Neural cell (in vitro differentiated cells): ENCODE measurements at regions not wholly inside any gene's neighbourhood (a gene's known extent, or its start where the extent isn't known, plus 50 kb on each side); places are given as distances from the start of the nearest gene placed in this dataset.

Experiments
- H2AFZ ChIP-seq: fragments of 200-600, 300-800 bp; sonication (generic), shearing (Covaris generic); 2 replicates; pipeline ENCODE4 v1.6.0; 2014; ENCODE audit warnings: low read depth, mild to moderate bottlenecking, antibody characterized with exemption, low read length, moderate library complexity
- H3F3A ChIP-seq: fragments of 200-600 bp; shearing (Covaris generic); 2 replicates; pipeline ENCODE4 v1.6.1; 2016; ENCODE audit warnings: mild to moderate bottlenecking, moderate library complexity, mixed read lengths, antibody characterized with exemption, low read length; ENCODE audit not compliant: insufficient read depth, poor library complexity, severe bottlenecking
- H3K27ac ChIP-seq: fragments of 200-600, 300-800 bp; sonication (generic), shearing (Covaris generic); 2 replicates; pipeline ENCODE4 v1.5.1; 2014; ENCODE audit warnings: mild to moderate bottlenecking, low read length, moderate library complexity
- H3K27me3 ChIP-seq: fragments of 300-800, 200-600 bp; sonication (generic), shearing (Covaris generic); 2 replicates; pipeline ENCODE4 v1.6.0; 2014; ENCODE audit warnings: mild to moderate bottlenecking, low read depth, low read length, moderate library complexity; ENCODE audit not compliant: insufficient read depth
- H3K36me3 ChIP-seq: fragments of 300-800, 200-600 bp; sonication (generic), shearing (Covaris generic); 2 replicates; pipeline ENCODE4 v1.5.1; 2014; ENCODE audit warnings: mild to moderate bottlenecking, antibody characterized with exemption, low read length, moderate library complexity; ENCODE audit not compliant: insufficient read depth
- H3K4me2 ChIP-seq: fragments of 300-800, 200-600 bp; sonication (generic), shearing (Covaris generic); 2 replicates; pipeline ENCODE4 v1.6.0; 2014; ENCODE audit warnings: mild to moderate bottlenecking, low read length
- H3K4me3 ChIP-seq: fragments of 300-800, 200-600 bp; sonication (generic), shearing (Covaris generic); 2 replicates; pipeline ENCODE4 v1.5.1; 2014; ENCODE audit warnings: mild to moderate bottlenecking, low read length, moderate library complexity
- H3K79me2 ChIP-seq: fragments of 200-600 bp; shearing (Covaris generic); replicated peaks from 2 replicates; pipeline ENCODE4 v1.6.0; 2014; ENCODE audit warnings: mild to moderate bottlenecking, low read length, moderate library complexity; ENCODE audit not compliant: insufficient read depth
- H3K9ac ChIP-seq: fragments of 300-800, 200-600 bp; sonication (generic), shearing (Covaris generic); 2 replicates; pipeline ENCODE4 v1.6.1; 2016; ENCODE audit warnings: mild to moderate bottlenecking, low read length, mixed read lengths
- H3K9me2 ChIP-seq: fragments of 200-600 bp; shearing (Covaris generic); 2 replicates; pipeline ENCODE4 v1.6.1; 2016; ENCODE audit warnings: mild to moderate bottlenecking, low read length, mixed read lengths; ENCODE audit not compliant: insufficient read depth
- H3K9me3 ChIP-seq: fragments of 200-600, 300-800 bp; sonication (generic), shearing (Covaris generic); 2 replicates; pipeline ENCODE4 v1.6.1; 2016; ENCODE audit warnings: mild to moderate bottlenecking, mixed run types, low read length, moderate library complexity, mixed read lengths
- H4K20me1 ChIP-seq: fragments of 200-600 bp; shearing (Covaris generic); 2 replicates; pipeline ENCODE4 v1.6.1; 2016; ENCODE audit warnings: mild to moderate bottlenecking, mixed run types; ENCODE audit not compliant: insufficient read depth
- CTCF ChIP-seq: fragments of 450-650 bp; IDR thresholded peaks from 2 replicates; pipeline ENCODE4 v1.5.1; 2014; ENCODE audit warnings: antibody characterized with exemption, mild to moderate bottlenecking, moderate library complexity; ENCODE audit not compliant: poor library complexity, severe bottlenecking
- EP300 ChIP-seq: fragments of 450-650 bp; conservative IDR thresholded peaks from 2 replicates; pipeline ENCODE4 v1.6.1; 2014; ENCODE audit warnings: antibody characterized with exemption, mild to moderate bottlenecking, moderate library complexity; ENCODE audit not compliant: poor library complexity, severe bottlenecking
- EZH2 ChIP-seq: fragments of 200-600, 300-800 bp; shearing (Covaris generic), sonication (generic); IDR thresholded peaks from 2 replicates; pipeline ENCODE4 v1.6.1; 2014; ENCODE audit warnings: antibody characterized with exemption, low read length, borderline replicate concordance, mild to moderate bottlenecking; ENCODE audit not compliant: insufficient read depth, poor library complexity, severe bottlenecking
- MXI1 ChIP-seq: fragments of 450-650 bp; conservative IDR thresholded peaks from 2 replicates; pipeline ENCODE4 v1.6.1; 2014; ENCODE audit warnings: antibody characterized with exemption, mild to moderate bottlenecking; ENCODE audit not compliant: poor library complexity, severe bottlenecking
- POLR2AphosphoS5 ChIP-seq: IDR thresholded peaks from 2 replicates; pipeline ENCODE4 v1.6.1; 2012
- RAD21 ChIP-seq: fragments of 450-650 bp; conservative IDR thresholded peaks from 2 replicates; pipeline ENCODE4 v1.6.1; 2014; ENCODE audit warnings: antibody characterized with exemption, mild to moderate bottlenecking, moderate library complexity
- REST ChIP-seq: IDR thresholded peaks from 2 replicates; pipeline ENCODE4 v1.6.1; 2012; ENCODE audit warnings: borderline replicate concordance
- SMC3 ChIP-seq: fragments of 450-650 bp; conservative IDR thresholded peaks from 2 replicates; pipeline ENCODE4 v1.6.1; 2014; ENCODE audit warnings: antibody characterized with exemption, mild to moderate bottlenecking, moderate library complexity; ENCODE audit not compliant: poor library complexity
- TAF1 ChIP-seq: IDR thresholded peaks from 2 replicates; pipeline ENCODE4 v1.6.1; 2012; ENCODE audit warnings: low read depth

- TF ChIP-seq CTCF: no peak
- TF ChIP-seq EP300: no peak
- TF ChIP-seq SMC3: no peak
- TF ChIP-seq EZH2: no peak
- TF ChIP-seq TAF1: no peak
- TF ChIP-seq RAD21: no peak
- TF ChIP-seq REST: no peak
- TF ChIP-seq MXI1: no peak
- no peak for TF ChIP-seq POLR2AphosphoS5
- H3K9me2 ChIP-seq: no peaks in the 10 kb centered on the region
- H3K9ac ChIP-seq: no peak overlapping the region
- no peaks in the 10 kb centered on the region for H3K9me3 ChIP-seq
- H3K79me2 ChIP-seq: no peaks in the 10 kb centered on the region
- no peak overlapping the region for H3K27ac ChIP-seq
- H3K4me3 ChIP-seq: no peak overlapping the region
- no peak overlapping the region for H3K4me2 ChIP-seq
- H3F3A ChIP-seq: no peaks in the 10 kb centered on the region
- no peaks in the 10 kb centered on the region for H4K20me1 ChIP-seq
- H3K36me3 ChIP-seq: no peaks in the 10 kb centered on the region
- no peaks in the 10 kb centered on the region for H3K27me3 ChIP-seq
- no peak overlapping the region for H2AFZ ChIP-seq
Measured at GRCh38 chr9:103169798-103170197, 174.7 kb downstream of the CYLC2 start.

- no peaks in the 10 kb centered on the region for H3K36me3 ChIP-seq
- H3K4me3 ChIP-seq: no peak overlapping the region
- H3K27ac ChIP-seq: no peak overlapping the region
- no peak overlapping the region for H3K9ac ChIP-seq
- H3K9me2 ChIP-seq: no peaks in the 10 kb centered on the region
- H3K27me3 ChIP-seq: no peaks in the 10 kb centered on the region
- no peaks in the 10 kb centered on the region for H3F3A ChIP-seq
- no peak overlapping the region for H3K4me2 ChIP-seq
- H2AFZ ChIP-seq: no peak overlapping the region
- no peak for TF ChIP-seq SMC3
- TF ChIP-seq CTCF: no peak
- no peak for TF ChIP-seq MXI1
- no peak for TF ChIP-seq RAD21
- no peaks in the 10 kb centered on the region for H3K9me3 ChIP-seq
- H4K20me1 ChIP-seq: no peaks in the 10 kb centered on the region
- H3K79me2 ChIP-seq: no peaks in the 10 kb centered on the region
Measured at GRCh38 chr9:103183701-103184171, 188.6 kb downstream of the CYLC2 start.
